HG02885 (cell line): ENCODE measurements at regions not wholly inside any gene's neighbourhood (a gene's known extent, or its start where the extent isn't known, plus 50 kb on each side); places are given as distances from the start of the nearest gene placed in this dataset.
"Not testable (repeated sequence)": the region's sequence is repeated elsewhere in the genome, so short reads cannot be mapped to it uniquely, and the experiment has no call there.

ENCODE experiments used
- ATAC-seq: cut with Tn5 transposase; IDR thresholded peaks from one replicate; pipeline ENCODE4 v1.9.1; 2021; ENCODE audit warnings: mild to moderate bottlenecking; ENCODE audit not compliant: unreplicated experiment, poor library complexity

DNA sequence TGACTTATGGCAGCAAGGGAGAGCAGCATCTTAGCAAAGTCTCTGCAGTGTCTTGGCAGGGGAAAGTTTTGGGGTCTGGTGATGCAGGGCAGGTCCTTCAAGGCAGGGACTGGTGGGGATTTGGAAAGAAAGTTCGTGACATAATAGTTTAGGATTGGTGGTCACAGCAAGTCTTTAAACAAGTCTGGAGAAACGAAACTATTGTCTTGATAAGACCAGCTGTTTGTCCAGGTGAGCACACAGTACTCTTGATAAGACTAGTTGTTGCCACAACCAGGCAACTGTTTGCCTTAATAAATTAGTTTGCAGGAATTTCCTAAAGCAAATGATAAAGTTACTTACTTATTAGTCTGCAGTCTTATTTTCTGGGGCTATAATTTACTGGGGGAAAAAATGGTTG, 136.1 kb downstream of the AKR1D1 start:
- ATAC-seq = no peak

DNA sequence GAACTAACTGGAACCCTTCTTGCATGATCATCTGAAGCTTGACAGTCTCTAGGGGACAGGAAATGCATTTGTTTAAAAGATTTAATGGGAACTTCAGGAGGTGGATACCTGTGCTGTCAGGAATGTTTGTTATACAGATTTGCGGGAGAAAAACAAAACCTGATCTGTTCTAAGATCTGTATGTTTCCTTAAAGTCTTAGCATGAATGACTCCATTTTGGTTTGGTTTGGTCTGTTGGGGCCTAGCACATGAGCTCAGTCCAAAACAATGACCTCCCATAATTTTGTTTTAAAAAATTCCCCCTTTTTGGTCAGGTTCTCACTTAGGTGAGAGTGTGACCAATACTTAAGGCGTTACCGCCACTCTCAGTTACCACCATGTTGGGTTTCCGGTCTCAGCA, 138.7 kb downstream of the AKR1D1 start:
- ATAC-seq = no peak

DNA sequence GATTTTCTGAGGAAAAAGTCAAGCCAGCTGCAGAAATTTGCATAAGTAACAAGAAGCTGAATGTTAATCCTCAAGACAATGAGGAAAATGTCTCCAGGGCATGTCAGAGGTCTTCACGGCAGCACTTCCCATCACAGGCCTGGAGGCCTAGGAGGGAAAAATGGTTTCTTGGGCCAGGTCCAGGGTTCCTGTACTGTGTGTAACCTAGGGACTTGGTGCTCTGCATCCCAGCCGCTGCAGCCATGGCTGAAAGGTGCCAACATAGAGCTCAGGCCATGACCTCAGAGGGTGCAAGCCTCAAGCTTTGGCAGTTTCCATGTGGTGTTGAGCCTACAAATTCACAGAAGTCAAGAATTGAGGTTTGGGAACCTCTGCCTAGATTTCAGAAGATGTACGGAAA, 144.1 kb downstream of the AKR1D1 start:
- not testable (repeated sequence) for ATAC-seq

- not testable (repeated sequence) for ATAC-seq
These were observed 145.1 kb downstream of the AKR1D1 start for GRCh38 chr7:138221388-138221787.

- no peak for ATAC-seq
These were observed 147.2 kb downstream of the AKR1D1 start for GRCh38 chr7:138223402-138223879.

DNA sequence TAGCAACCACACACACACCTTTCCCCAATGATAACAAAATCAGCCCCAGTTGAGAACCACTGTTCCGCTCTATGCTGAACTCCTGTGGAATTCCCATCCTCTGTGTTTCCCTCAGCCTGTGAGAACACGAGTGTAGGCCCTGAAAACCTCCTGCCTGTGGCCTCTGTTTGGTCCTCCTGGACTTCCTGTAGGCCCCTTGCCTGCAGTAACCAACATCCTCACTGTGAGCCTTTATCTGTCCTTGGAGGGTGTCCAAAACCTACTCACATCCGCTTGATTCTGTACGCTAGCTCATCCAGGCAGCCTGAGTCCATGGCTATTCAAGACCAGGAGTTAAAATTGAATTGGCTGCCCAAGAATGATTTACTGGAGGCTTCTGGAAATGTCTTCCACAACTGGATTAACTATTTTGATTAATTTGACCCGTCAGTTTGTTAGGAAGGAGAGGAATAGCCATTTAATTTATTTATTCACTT, 149.8 kb downstream of the AKR1D1 start:
- no peak for ATAC-seq

DNA sequence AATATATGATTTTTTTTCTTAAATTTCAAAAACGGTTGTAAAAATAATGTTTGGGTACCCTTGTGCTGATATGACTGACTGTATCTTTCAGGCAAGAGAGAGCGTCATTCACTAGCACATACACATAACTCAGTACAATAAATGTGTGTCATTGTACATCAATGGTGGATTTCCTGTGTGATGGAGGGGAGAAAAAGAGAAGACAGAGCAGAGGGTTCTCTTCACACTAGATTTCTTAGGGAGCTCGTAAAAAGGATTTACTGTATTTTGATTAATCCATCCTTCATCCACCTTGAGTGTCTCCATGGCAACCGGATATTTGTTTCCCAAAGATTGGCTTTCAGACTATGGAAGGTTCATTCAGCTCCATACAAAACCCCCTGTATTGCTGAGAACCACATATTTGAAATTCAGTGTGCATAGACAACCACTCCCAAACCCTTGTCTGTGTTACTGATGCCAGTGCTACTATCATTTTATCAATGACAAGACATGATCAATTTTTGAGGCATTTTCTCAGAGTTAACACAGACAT, 150.6 kb downstream of the AKR1D1 start:
- ATAC-seq = no peak

GRCh38 chr7:138228119-138228518, 151.9 kb downstream of the AKR1D1 start:
- no peak for ATAC-seq

DNA sequence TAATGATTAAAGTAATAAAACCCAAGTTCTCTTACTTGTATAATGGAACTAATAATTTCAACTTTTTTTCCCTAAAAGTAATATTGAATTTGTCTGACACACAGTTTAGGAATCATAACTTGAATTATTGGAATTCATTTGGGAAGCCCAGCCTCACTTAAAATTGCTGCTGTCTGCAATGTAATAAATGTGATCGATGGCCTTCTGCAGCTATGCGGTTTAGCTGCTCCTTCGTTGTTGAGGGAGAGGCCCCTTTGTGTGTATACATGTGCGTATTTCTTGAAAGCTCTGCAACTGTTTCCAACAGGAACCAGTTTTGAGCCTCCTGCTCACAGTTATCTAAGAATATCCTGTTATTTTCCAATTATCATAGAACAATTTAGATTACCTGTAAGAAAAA, 152.5 kb downstream of the AKR1D1 start:
- no peak for ATAC-seq

DNA sequence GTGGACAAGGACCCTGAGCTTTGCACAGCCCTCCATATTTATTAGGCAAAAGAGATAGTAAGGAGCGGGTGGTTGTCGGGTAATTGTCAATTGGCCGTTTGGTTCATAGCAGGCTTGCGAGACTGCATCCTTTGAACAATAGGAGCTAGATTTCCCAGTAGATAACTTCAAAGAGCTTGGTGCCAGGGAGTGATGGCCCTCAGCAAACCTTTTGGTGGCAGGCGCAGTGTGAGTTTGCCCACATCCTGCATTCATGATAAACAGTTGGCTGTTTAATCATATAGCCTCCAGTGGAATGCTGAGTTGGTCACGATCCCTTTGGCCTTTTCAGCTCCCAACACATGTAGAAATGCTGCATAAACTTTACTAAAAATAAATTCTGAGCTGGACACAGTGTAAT, 156.9 kb downstream of the AKR1D1 start:
- no peak for ATAC-seq

- ATAC-seq = no peak
These were observed 158.9 kb downstream of the AKR1D1 start for GRCh38 chr7:138235207-138235606.

DNA sequence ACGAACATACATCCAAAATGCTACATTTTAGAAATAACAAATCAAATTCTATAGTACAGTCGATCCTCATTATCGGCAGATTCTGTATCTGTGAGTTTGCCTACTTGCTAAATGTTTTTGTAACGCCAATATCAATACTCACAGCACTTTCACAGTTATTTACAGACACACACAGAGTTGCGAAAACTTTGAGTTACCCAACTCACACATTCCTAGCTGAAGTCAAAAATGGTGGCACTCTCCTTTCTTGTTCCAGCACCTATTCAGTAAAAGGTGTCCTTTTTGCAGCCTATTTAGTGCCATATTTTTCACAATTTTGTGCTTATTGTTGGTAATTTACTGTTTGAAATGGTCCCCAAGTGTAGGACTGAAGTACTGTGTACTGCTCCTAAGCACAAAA, 161.7 kb downstream of the AKR1D1 start:
- no peak for ATAC-seq

- ATAC-seq = no peak
These were observed 162.7 kb downstream of the AKR1D1 start for GRCh38 chr7:138238734-138239659.

DNA sequence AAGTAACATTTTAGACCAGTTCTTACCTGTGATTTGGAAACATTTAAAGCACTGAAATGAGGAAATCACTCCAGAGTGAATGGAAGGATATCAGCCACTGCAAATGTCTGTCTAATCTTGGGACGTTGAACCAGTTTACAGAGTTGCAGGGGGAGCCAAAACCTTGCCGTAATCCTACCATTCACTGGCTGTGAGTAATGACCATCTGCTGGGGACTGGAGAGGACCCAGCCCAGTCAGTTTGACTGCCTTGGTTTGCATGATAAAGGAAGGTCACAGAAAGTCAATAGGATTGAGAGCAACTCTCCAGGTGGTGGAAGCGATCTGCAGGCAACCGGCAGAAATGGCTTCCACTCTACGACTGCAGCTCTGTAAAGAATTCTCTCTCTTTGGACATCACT, 167.2 kb downstream of the AKR1D1 start:
- ATAC-seq = no peak

- ATAC-seq = no peak
These were observed 167.6 kb downstream of the AKR1D1 start for GRCh38 chr7:138243836-138244235.

DNA sequence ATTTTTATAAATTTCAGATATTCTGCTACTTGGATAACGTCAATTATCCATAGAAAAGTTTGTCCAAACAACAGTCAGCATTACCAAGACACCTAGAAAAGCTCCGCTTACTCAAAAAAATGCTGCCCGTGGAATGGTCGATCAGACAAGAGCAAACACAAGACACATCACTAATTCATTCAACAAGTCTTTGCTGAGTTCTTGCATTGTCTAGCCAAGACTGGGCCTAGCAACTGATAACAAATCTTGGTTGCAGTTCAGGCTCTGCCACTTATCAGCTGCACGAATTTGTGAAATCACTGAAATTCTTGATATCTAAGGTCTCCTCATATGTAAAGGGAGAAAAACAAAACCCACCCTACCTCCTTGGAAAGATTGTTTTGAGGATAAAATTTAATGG, 168.3 kb downstream of the AKR1D1 start:
- ATAC-seq = no peak

GRCh38 chr7:138245216-138245615, 169.0 kb downstream of the AKR1D1 start:
- no peak for ATAC-seq

DNA sequence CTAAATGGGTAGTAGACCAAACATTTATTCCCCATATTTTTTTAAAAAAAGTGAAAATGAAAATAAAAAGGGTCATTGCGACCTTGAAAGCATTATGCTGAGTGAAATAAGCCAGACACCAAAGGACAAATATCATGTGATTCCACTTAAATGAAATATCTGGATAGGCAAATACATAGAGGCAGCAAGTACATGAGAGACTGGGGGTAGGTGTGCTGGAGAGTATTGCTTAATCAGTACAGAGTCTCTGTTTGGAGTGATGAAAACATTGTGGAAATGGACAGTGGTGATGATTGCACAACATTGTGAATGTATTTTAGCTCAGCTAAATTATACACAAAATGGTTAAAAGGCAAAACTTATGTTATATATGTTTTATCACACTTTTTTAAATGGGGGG, 169.4 kb downstream of the AKR1D1 start:
- no peak for ATAC-seq

- ATAC-seq = no peak
These were observed 170.2 kb downstream of the AKR1D1 start for GRCh38 chr7:138246428-138246827.

DNA sequence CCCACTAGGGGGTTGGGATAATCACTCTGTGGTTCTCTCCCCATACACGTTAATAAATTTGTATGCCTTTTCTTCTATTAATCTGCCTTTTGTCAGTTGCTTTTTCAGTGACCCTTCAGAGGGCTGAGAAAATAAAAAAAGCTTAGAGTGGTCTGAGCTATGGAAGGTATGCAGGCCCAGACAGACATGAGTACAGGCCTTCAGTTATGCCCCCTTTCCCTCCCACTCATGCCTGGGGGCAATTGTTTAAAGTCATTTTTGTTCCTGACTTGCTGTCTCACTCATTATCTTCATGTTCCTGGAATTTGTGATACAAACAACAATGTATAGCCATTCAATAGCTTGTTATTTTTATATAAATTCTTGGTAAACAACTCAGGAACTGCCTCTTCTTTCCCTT, 170.8 kb downstream of the AKR1D1 start:
- ATAC-seq = no peak

DNA sequence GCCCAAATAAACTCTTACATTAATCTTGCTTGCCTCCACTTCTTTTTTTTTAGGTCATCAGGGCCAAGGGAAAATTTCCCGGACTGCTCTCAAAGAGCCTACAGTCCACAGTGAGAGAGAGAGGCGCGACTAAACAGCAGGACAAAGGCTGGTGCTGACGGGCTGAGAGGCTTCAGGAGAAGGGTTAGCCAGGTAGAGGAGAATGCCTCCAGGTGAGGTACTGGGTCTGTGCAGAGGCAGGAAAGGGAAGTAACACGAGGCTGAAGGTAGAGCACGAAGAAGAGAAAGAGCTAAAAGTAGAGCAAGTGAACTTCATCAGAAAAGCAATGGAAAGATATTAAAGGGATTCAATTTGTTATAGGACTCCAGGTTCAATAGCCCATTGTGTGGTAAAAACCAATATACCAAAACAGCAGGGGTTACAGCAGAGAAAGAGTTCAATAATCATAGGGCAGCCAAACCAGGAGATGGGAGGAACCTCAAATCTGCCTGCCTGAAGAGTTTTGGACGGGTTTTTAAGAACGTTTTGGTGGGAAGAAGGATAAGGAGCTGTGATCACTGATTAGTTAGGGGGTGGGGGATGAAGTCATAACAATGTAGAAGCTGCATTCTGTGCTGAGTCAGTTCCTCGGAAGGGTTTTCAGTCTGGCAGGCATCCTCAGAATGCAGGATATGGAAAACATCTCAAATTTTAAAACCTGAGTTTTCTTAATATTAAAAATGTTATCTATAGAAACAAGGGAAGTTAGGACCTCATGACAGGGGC, 171.5 kb downstream of the AKR1D1 start:
- no peak for ATAC-seq
